Activated T-cell treated with anti-CD3 and anti-CD28 coated beads, Interleukin-2, amount 50 U/mL, for 72 hours (primary cell): ENCODE measurements at regions not wholly inside any gene's neighbourhood (a gene's known extent, or its start where the extent isn't known, plus 50 kb on each side); places are given as distances from the start of the nearest gene placed in this dataset.

Experiments used
- ATAC-seq, 2 donors: fragments of 150-1000 bp; cut with Tn5 transposase; replicated peaks in 1 of 2; 2 replicates each; pipeline ENCODE4 v1.10.0; 2021; ENCODE audit warnings: moderate library complexity in 2 of 2, mild to moderate bottlenecking in 1 of 2
- DNase-seq, 2 donors: peaks; one replicate each; pipeline ENCODE4 v3.0.0; 2021 to 2022; ENCODE audit warnings: mixed read lengths in 1 of 2
- H3K27ac Mint-ChIP-seq: one replicate; pipeline ENCODE4 v1.8.0; 2022; ENCODE audit warnings: mild to moderate bottlenecking, moderate library complexity, mixed read lengths
- H3K27me3 Mint-ChIP-seq: one replicate; pipeline ENCODE4 v1.8.0; 2022; ENCODE audit warnings: low read depth, mixed read lengths
- H3K36me3 Mint-ChIP-seq, 2 donors: one replicate each; pipeline ENCODE4 v1.8.0; 2022; ENCODE audit warnings: mixed read lengths in 2 of 2, mild to moderate bottlenecking in 1 of 2; ENCODE audit not compliant: insufficient read depth in 2 of 2
- H3K4me1 Mint-ChIP-seq: one replicate; pipeline ENCODE4 v1.8.0; 2022; ENCODE audit warnings: low read depth, mixed read lengths
- H3K4me3 Mint-ChIP-seq, 2 donors: one replicate each; pipeline ENCODE4 v1.8.0; 2022; ENCODE audit warnings: mild to moderate bottlenecking in 2 of 2, mixed read lengths in 2 of 2, moderate library complexity in 2 of 2
- H3K9me3 Mint-ChIP-seq, 2 donors: one replicate each; pipeline ENCODE4 v1.8.0; 2022; ENCODE audit warnings: mixed read lengths in 2 of 2

DNA sequence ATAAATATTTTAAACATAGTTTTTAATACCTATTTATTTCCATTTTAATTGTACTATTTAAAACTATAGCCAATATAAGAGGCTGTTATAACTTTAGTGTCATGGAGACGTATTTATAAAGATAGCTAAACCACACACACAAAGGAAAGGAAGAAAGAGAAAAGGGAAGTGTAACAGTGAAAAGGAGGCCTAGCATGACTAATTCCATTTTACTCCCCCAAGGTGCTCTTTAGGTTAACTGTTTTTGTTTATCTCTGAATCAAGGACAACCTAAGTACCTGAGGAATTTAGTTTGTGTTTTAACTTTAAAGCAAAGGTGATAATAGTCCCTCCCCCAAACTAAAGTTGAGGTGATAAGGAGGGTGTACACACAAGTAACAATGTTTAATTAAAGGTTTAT is 1188.9 kb upstream of the C9orf72 start:
- no peak overlapping the region for H3K27ac Mint-ChIP-seq
- H3K9me3 Mint-ChIP-seq: peaks cover 2 to 7% of the 10 kb centered on the region in 2 donors
- no peaks in the 10 kb centered on the region for H3K27me3 Mint-ChIP-seq
- DNase-seq: no peak
- no peaks in the 10 kb centered on the region for H3K4me1 Mint-ChIP-seq
- ATAC-seq: no peak
- no peaks in the 10 kb centered on the region for H3K36me3 Mint-ChIP-seq
- H3K4me3 Mint-ChIP-seq: no peak overlapping the region

DNA sequence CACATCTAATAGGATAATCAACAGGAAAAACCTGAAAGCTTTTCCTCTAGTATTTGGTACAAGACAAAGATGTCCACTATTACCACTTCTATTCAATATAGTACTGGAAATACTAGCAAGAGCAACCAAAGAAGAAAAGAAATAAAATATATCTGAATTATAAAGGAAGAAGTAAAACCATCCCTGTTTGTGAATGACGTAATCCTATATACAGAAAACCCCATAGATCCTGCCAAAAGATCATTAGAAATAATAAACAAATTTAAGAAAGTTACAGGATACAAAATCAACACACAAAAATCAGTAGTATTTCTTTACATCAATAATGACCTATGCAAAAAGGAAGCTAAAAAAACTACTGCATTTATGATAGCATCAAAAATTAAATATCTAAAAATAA is 1191.3 kb upstream of the C9orf72 start:
- H3K4me3 Mint-ChIP-seq: no peak overlapping the region
- ATAC-seq (no peak), DNase-seq (no peak)
- H3K27ac Mint-ChIP-seq: no peak overlapping the region
- peaks cover 0 to 4% of the 10 kb centered on the region in 2 donors for H3K9me3 Mint-ChIP-seq
- H3K4me1 Mint-ChIP-seq: no peaks in the 10 kb centered on the region
- H3K36me3 Mint-ChIP-seq: no peaks in the 10 kb centered on the region
- no peaks in the 10 kb centered on the region for H3K27me3 Mint-ChIP-seq

DNA sequence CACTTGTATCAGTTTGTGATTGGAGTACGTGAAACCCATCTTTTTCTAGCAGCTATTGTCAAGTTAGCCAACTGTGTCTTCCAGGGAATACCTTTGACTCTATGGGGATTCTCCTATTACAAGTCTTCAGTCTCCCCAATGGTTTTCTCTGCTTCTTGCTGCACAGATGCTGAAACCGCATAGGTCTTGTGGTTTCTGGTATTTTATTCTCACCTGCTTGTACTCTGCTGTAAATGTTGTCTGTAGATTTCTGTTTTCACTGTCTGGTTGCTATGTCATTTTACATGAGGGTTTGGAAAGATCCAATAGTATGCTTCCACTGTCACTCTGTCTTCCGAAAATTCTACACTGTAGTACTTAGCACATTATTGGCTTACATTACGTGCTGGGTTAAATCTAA is 1196.9 kb upstream of the C9orf72 start:
- Mint-ChIP-seq H3K36me3 (no peaks in the 10 kb centered on the region), H3K4me3 (no peak overlapping the region), H3K9me3 (peaks cover 0 to 2% of the 10 kb centered on the region in 2 donors), H3K27ac (no peak overlapping the region), H3K27me3 (no peaks in the 10 kb centered on the region), H3K4me1 (no peaks in the 10 kb centered on the region)
- DNase-seq (no peak), ATAC-seq (no peak)

- Mint-ChIP-seq H3K9me3 (peaks cover 0 to 2% of the 10 kb centered on the region in 2 donors), H3K27me3 (no peaks in the 10 kb centered on the region), H3K27ac (no peak overlapping the region), H3K4me1 (no peaks in the 10 kb centered on the region), H3K36me3 (no peaks in the 10 kb centered on the region), H3K4me3 (no peak overlapping the region)
- DNase-seq (no peak), ATAC-seq (no peak)
These were observed 1197.5 kb upstream of the C9orf72 start for GRCh38 chr9:28770827-28771226.

GRCh38 chr9:28774433-28775235 is 1201.4 kb upstream of the C9orf72 start:
- Mint-ChIP-seq H3K36me3 (no peaks in the 10 kb centered on the region), H3K27me3 (no peaks in the 10 kb centered on the region), H3K9me3 (peaks cover 2% of the 10 kb centered on the region in 2 donors), H3K4me3 (no peak overlapping the region), H3K4me1 (no peaks in the 10 kb centered on the region), H3K27ac (no peak overlapping the region)
- DNase-seq: no peak
- no peak for ATAC-seq

- no peak for DNase-seq
- ATAC-seq: no peak
- no peak overlapping the region for H3K4me3 Mint-ChIP-seq
- no peaks in the 10 kb centered on the region for H3K36me3 Mint-ChIP-seq
- no peaks in the 10 kb centered on the region for H3K27me3 Mint-ChIP-seq
- H3K27ac Mint-ChIP-seq: no peak overlapping the region
- peaks cover 2 to 5% of the 10 kb centered on the region in 2 donors for H3K9me3 Mint-ChIP-seq
- no peaks in the 10 kb centered on the region for H3K4me1 Mint-ChIP-seq
These were observed 1206.0 kb upstream of the C9orf72 start for GRCh38 chr9:28779243-28779642.

- Mint-ChIP-seq H3K27me3 (no peaks in the 10 kb centered on the region), H3K4me1 (no peaks in the 10 kb centered on the region), H3K9me3 (peaks cover 0 to 11% of the 10 kb centered on the region in 2 donors), H3K36me3 (no peaks in the 10 kb centered on the region), H3K27ac (no peak overlapping the region), H3K4me3 (no peak overlapping the region)
- ATAC-seq (no peak), DNase-seq (no peak)
These were observed 1208.2 kb upstream of the C9orf72 start for GRCh38 chr9:28781481-28781880.

GRCh38 chr9:28782630-28783029 is 1209.3 kb upstream of the C9orf72 start:
- Mint-ChIP-seq H3K27me3 (no peaks in the 10 kb centered on the region), H3K4me3 (no peak overlapping the region), H3K36me3 (no peaks in the 10 kb centered on the region), H3K27ac (no peak overlapping the region), H3K9me3 (peaks cover 0 to 8% of the 10 kb centered on the region in 2 donors), H3K4me1 (no peaks in the 10 kb centered on the region)
- DNase-seq: no peak
- ATAC-seq: no peak

DNA sequence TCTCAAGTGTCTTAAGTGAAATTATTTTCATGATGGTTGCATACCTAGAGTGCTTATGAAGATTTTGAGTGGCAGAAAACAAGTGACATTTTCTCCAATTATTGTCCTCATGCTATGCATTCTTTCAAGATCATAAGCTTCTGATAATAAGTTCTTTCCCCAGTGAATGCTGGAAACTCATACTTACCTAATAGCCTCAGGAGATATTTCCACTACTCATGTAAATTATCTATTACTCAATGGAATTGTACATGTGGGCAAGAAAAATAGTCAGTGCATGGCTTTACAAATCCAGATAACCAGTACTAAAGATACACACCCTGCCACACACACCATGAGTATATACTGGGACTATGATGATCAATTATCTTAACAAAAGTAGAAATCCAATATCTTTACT is 1219.4 kb upstream of the C9orf72 start:
- ATAC-seq: no peak
- H3K4me3 Mint-ChIP-seq: no peak overlapping the region
- H3K27ac Mint-ChIP-seq: no peak overlapping the region
- H3K27me3 Mint-ChIP-seq: no peaks in the 10 kb centered on the region
- peaks cover 1 to 2% of the 10 kb centered on the region in 2 donors for H3K9me3 Mint-ChIP-seq
- DNase-seq: no peak
- no peaks in the 10 kb centered on the region for H3K36me3 Mint-ChIP-seq
- no peaks in the 10 kb centered on the region for H3K4me1 Mint-ChIP-seq

DNA sequence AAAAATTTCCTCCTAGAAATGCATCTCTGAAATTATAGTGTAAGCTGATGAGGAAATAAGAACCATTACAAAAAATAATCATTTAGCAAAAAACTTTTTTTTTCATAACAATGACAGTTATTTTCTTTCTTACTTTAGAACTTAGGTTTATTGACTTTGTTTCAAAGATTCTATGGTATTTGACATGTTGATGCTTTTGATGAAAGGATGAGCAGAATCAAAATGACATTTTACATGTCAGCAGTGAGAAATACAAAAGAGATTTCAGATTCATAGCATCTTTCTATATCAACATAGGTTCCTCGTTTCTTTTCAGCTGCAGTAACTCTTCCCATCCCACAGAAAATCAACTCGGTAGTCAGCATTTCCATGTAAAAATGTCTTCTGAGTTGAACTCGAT is 1226.6 kb upstream of the C9orf72 start:
- H3K4me3 Mint-ChIP-seq: no peak overlapping the region
- peaks cover 0 to 2% of the 10 kb centered on the region in 2 donors for H3K9me3 Mint-ChIP-seq
- no peak overlapping the region for H3K27ac Mint-ChIP-seq
- ATAC-seq (no peak), DNase-seq (no peak)
- no peaks in the 10 kb centered on the region for H3K27me3 Mint-ChIP-seq
- H3K4me1 Mint-ChIP-seq: no peaks in the 10 kb centered on the region
- no peaks in the 10 kb centered on the region for H3K36me3 Mint-ChIP-seq

DNA sequence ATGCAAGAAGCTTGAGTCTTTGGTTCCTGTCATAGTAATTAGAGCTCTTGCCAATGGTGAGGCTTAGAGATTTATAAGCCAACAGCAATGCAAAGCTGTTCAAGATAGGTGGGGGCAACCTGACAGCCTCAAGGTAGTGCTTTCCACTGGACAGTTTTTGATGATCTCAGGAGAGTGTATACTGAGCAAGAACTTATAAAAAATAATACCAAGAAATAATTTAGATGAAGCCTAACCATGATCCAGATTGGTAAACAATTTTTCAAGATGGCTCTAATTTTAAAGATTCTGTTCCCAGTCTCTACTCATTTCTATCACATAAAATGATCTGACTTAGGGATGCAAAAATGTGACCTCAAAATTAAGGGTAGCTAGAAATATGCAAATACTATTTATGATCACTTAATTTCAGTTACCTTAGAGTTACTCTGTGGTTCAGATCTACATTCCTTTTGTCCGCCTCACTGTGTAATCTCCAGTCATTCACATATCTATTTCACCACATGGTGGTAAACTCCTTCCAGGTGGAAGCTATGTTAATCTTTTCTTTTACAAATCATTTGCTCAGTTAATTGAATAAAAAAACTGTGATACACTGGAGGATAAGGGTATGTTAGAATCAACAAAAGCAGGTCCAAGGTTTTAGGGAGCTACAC is 1228.0 kb upstream of the C9orf72 start:
- Mint-ChIP-seq H3K4me3 (no peak overlapping the region), H3K9me3 (peaks cover 0 to 2% of the 10 kb centered on the region in 2 donors), H3K27ac (no peak overlapping the region), H3K4me1 (no peaks in the 10 kb centered on the region), H3K36me3 (no peaks in the 10 kb centered on the region), H3K27me3 (no peaks in the 10 kb centered on the region)
- DNase-seq: no peak
- ATAC-seq: no peak

DNA sequence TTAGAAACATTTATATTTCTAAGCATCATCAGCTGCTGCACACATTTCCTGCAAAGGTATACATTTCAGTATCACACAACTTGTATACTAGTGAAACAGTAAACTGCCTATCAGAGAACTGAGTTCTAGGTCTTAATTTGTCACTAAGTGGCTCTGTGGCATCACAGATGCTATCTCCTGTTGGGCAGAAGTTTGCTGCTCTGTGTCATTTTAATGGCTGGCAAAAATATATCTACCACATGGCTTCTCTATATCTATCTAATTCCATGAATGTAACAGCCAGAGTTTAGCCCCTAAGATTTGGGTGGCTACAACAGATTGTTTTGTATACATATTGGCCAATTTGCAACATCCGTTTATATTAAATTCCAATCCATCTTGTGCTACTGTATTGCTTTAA is 1231.9 kb upstream of the C9orf72 start:
- Mint-ChIP-seq H3K4me1 (no peaks in the 10 kb centered on the region), H3K27ac (no peak overlapping the region), H3K9me3 (peaks cover 0 to 2% of the 10 kb centered on the region in 2 donors), H3K27me3 (no peaks in the 10 kb centered on the region), H3K36me3 (no peaks in the 10 kb centered on the region), H3K4me3 (no peak overlapping the region)
- no peak for DNase-seq
- ATAC-seq: no peak

DNA sequence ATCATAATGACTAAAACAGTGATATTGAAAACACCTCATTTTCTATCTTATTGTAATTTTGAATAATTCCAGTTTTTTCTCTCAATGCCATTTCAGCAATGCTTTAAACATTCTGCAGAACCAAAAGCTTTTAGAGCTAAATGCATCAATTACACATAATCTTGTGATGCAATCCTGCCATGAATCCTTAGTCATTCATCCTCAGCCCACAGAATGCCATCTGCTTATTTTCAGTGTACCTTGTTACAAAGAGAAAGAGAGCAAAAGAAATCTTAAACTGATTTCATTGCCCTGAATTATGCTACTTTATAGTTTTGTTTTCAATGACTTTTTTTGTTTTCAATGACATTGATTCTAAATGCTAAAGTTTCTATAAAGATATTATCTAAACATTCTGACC is 1234.8 kb upstream of the C9orf72 start:
- H3K4me1 Mint-ChIP-seq: no peaks in the 10 kb centered on the region
- no peak overlapping the region for H3K27ac Mint-ChIP-seq
- DNase-seq (no peak), ATAC-seq (no peak)
- H3K9me3 Mint-ChIP-seq: peaks cover 2 to 5% of the 10 kb centered on the region in 2 donors
- no peaks in the 10 kb centered on the region for H3K36me3 Mint-ChIP-seq
- H3K27me3 Mint-ChIP-seq: no peaks in the 10 kb centered on the region
- no peak overlapping the region for H3K4me3 Mint-ChIP-seq
